DOHH2 (cell line): ENCODE measurements at regions not wholly inside any gene's neighbourhood (a gene's known extent, or its start where the extent isn't known, plus 50 kb on each side); places are given as distances from the start of the nearest gene placed in this dataset.

Source experiments
- H3F3A ChIP-seq: fragments of 200-600 bp; sonication (generic), shearing (Covaris generic); 2 replicates; pipeline ENCODE4 v1.6.0; 2016; ENCODE audit warnings: antibody characterized with exemption, mild to moderate bottlenecking; ENCODE audit not compliant: control insufficient read depth, insufficient read depth
- H3K27ac ChIP-seq: fragments of 200-600 bp; sonication (generic); 2 replicates; pipeline ENCODE4 v1.5.1; 2014; ENCODE audit warnings: low read depth, mild to moderate bottlenecking, low read length, moderate library complexity
- H3K27me3 ChIP-seq: fragments of 200-600 bp; sonication (generic); 2 replicates; pipeline ENCODE4 v1.6.1; 2014; ENCODE audit warnings: mild to moderate bottlenecking, low read length, mixed read lengths; ENCODE audit not compliant: control insufficient read depth
- H3K36me3 ChIP-seq: fragments of 200-600 bp; sonication (generic); 2 replicates; pipeline ENCODE4 v1.6.1; 2014; ENCODE audit warnings: mild to moderate bottlenecking, low read length, moderate library complexity, mixed read lengths; ENCODE audit not compliant: control insufficient read depth
- H3K4me1 ChIP-seq: fragments of 200-600 bp; sonication (generic); 2 replicates; pipeline ENCODE4 v1.6.1; 2014; ENCODE audit warnings: mild to moderate bottlenecking, low read length, mixed read lengths; ENCODE audit not compliant: control insufficient read depth
- H3K4me2 ChIP-seq: fragments of 200-600 bp; sonication (generic); 2 replicates; pipeline ENCODE4 v1.6.0; 2014; ENCODE audit warnings: mild to moderate bottlenecking, low read length, moderate library complexity
- H3K4me3 ChIP-seq: fragments of 200-600 bp; sonication (generic); 2 replicates; pipeline ENCODE4 v1.5.1; 2014; ENCODE audit warnings: mild to moderate bottlenecking, low read length, mixed read lengths
- H3K79me2 ChIP-seq: fragments of 200-600 bp; sonication (generic); 2 replicates; pipeline ENCODE4 v1.6.1; 2014; ENCODE audit warnings: mild to moderate bottlenecking, low read length, mixed read lengths; ENCODE audit not compliant: control insufficient read depth
- H3K9me2 ChIP-seq: fragments of 200-600 bp; sonication (generic); replicated peaks from 2 replicates; pipeline ENCODE4 v1.6.1; 2014; ENCODE audit warnings: mild to moderate bottlenecking, low read length, mixed read lengths; ENCODE audit not compliant: control insufficient read depth
- H3K9me3 ChIP-seq: fragments of 200-600 bp; sonication (generic); 2 replicates; pipeline ENCODE4 v1.6.1; 2014; ENCODE audit warnings: antibody characterized with exemption, low read length, mixed read lengths; ENCODE audit not compliant: control insufficient read depth, insufficient read depth
- H4K20me1 ChIP-seq: fragments of 200-600 bp; sonication (generic); 2 replicates; pipeline ENCODE4 v1.6.0; 2014; ENCODE audit warnings: low read depth, mild to moderate bottlenecking, antibody characterized with exemption, low read length, moderate library complexity; ENCODE audit not compliant: control insufficient read depth, insufficient read depth
- EZH2phosphoT487 ChIP-seq: fragments of 200-600 bp; sonication (generic); IDR thresholded peaks from 2 replicates; pipeline ENCODE4 v1.6.1; 2017; ENCODE audit warnings: borderline replicate concordance, mild to moderate bottlenecking, antibody characterized with exemption, low read length, moderate library complexity, mixed read lengths
- TF ChIP-seq, protein P1 (sequence below): fragments of 200-600 bp; sonication (generic); IDR thresholded peaks from one replicate; pipeline ENCODE4 v1.5.1; 2014; ENCODE audit warnings: antibody characterized with exemption, mild to moderate bottlenecking, low read depth, low read length; ENCODE audit not compliant: poor library complexity, severe bottlenecking

DNA sequence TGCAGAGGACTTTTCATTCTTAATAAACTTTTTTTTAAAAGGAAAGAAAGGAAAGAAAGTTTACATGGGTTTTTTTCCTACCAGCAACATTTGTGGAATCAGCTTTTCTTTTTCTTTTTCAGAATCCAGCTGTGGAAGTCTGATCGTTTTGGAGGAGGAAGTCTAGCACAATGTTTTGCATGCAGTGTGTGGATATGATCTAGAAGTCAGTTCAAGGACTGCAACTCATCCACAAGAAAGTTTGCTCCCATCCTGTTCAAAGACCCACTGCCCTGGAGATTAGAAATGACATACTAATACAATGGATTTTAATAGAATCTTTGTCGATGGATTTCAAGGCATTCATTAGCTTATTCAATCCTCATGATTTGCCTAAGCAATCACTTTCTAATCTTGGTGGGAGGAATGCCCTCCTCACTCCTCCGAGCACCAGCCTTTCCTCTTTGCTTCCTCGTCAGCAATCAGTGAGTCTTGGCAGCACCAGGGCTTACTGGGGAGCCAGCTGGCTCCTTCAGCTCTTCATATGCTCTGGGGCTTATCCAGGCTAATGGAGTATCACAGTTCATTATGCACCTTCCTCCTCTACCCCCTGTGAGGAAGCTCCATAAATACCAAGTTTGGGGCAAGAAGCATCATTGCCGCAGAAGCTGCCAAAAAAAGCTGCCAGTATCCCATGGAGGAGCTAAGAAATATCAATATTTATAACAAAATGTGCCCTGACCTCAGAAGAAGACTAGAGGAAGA, 392.3 kb upstream of the PKN2 start:
- Histone ChIP-seq H3K27ac (no peak overlapping the region), H3K27me3 (0 out of 2 replicates have a peak, but pooled peaks cover 2% of the 10 kb centered on the region), H3K4me3 (no peak overlapping the region), H4K20me1 (no peaks in the 10 kb centered on the region), H3F3A (no peaks in the 10 kb centered on the region), H3K4me2 (no peak overlapping the region), H3K9me3 (no peaks in the 10 kb centered on the region), H3K79me2 (no peaks in the 10 kb centered on the region), H3K9me2 (no peaks in the 10 kb centered on the region; the same call in 1 of the 2 replicates), H3K4me1 (no peaks in the 10 kb centered on the region), H3K36me3 (no peaks in the 10 kb centered on the region)
- TF ChIP-seq, protein P1, sequence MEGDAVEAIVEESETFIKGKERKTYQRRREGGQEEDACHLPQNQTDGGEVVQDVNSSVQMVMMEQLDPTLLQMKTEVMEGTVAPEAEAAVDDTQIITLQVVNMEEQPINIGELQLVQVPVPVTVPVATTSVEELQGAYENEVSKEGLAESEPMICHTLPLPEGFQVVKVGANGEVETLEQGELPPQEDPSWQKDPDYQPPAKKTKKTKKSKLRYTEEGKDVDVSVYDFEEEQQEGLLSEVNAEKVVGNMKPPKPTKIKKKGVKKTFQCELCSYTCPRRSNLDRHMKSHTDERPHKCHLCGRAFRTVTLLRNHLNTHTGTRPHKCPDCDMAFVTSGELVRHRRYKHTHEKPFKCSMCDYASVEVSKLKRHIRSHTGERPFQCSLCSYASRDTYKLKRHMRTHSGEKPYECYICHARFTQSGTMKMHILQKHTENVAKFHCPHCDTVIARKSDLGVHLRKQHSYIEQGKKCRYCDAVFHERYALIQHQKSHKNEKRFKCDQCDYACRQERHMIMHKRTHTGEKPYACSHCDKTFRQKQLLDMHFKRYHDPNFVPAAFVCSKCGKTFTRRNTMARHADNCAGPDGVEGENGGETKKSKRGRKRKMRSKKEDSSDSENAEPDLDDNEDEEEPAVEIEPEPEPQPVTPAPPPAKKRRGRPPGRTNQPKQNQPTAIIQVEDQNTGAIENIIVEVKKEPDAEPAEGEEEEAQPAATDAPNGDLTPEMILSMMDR = no peak
- TF ChIP-seq EZH2phosphoT487 = no peak

DNA sequence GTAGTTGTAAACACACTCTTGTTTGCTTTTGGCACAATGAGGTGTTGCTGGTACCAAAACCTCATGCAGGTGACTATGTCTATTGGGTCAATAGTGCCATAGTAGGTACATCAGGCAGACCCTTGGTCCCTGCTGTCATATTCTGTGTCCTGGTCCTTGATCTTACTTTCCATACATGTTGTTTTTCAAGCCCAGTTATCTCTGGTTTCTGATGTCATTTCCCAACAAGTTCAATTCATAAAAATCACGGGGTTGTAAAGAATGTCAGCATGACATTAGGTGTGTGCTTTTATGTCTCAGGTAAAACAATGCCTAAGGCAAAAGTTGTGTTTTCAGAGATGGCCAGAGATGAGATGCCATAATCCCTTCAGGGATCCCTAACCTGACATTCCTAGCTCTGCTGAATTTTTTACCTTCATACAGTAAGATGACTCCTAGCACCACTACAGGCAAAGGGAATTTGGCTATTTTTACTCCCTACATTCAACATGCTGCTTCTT, 390.3 kb upstream of the PKN2 start:
- H3K4me1 ChIP-seq = no peaks in the 10 kb centered on the region
- H3K9me3 ChIP-seq = no peaks in the 10 kb centered on the region
- no peaks in the 10 kb centered on the region; the same call in 1 of the 2 replicates for H3K9me2 ChIP-seq
- TF ChIP-seq, protein P1 = no peak
- TF ChIP-seq EZH2phosphoT487 = no peak
- H3K36me3 ChIP-seq = no peaks in the 10 kb centered on the region
- H3F3A ChIP-seq = no peaks in the 10 kb centered on the region
- no peak overlapping the region for H3K27ac ChIP-seq
- H3K79me2 ChIP-seq = no peaks in the 10 kb centered on the region
- H3K4me3 ChIP-seq = no peak overlapping the region
- no peaks in the 10 kb centered on the region for H4K20me1 ChIP-seq
- H3K27me3 ChIP-seq = 0 out of 2 replicates have a peak, but pooled peaks cover 6% of the 10 kb centered on the region
- no peak overlapping the region for H3K4me2 ChIP-seq

DNA sequence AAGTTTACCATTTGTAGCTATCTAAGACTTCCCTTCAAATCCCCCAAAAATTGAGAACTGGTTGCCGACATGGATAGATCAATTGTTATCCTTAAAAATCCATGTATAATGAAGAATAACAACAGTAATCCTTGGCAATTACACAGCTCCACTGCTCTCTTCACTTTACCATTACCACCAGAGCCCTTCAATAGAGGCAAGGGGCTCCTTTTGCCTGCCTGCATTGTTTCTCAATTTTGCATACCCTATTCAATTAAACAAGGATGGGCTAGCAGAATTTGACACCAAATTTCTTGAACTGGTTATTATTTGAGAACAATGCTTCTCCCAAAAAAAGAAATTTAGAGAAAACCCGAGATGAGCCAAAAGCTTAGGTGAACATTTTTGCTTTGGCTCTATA, 387.8 kb upstream of the PKN2 start:
- Histone ChIP-seq H3K27ac (no peak overlapping the region), H3K9me2 (no peaks in the 10 kb centered on the region)
- no peak for TF ChIP-seq EZH2phosphoT487
- TF ChIP-seq, protein P1 = no peak

More for the DNA sequence above, 387.8 kb upstream of the PKN2 start:
- no peak overlapping the region for H3K4me2 ChIP-seq
- no peaks in the 10 kb centered on the region for H3K4me1 ChIP-seq
- no peaks in the 10 kb centered on the region for H4K20me1 ChIP-seq
- no peaks in the 10 kb centered on the region for H3K79me2 ChIP-seq
- no peaks in the 10 kb centered on the region for H3K9me3 ChIP-seq
- H3K27me3 ChIP-seq = peaks cover 10% of the 10 kb centered on the region; the same call in 1 of the 2 replicates
- no peak overlapping the region for H3K4me3 ChIP-seq
- H3F3A ChIP-seq = no peaks in the 10 kb centered on the region
- no peaks in the 10 kb centered on the region for H3K36me3 ChIP-seq
